NCI-H146 (cell line): ENCODE measurements at regions not wholly inside any gene's neighbourhood (a gene's known extent, or its start where the extent isn't known, plus 50 kb on each side); places are given as distances from the start of the nearest gene placed in this dataset.
"Not testable (repeated sequence)": the region's sequence is repeated elsewhere in the genome, so short reads cannot be mapped to it uniquely, and the experiment has no call there.

ENCODE experiments used
- DNase-seq: peaks from one replicate; lab custom pipeline; 2025; lab: John Stamatoyannopoulos, UW

GRCh38 chr2:53362934-53363333, 404.7 kb upstream of the CHAC2 start:
- no peak for DNase-seq

- DNase-seq: no peak
Observed at GRCh38 chr2:53356291-53356905, 411.2 kb upstream of the CHAC2 start.

DNA sequence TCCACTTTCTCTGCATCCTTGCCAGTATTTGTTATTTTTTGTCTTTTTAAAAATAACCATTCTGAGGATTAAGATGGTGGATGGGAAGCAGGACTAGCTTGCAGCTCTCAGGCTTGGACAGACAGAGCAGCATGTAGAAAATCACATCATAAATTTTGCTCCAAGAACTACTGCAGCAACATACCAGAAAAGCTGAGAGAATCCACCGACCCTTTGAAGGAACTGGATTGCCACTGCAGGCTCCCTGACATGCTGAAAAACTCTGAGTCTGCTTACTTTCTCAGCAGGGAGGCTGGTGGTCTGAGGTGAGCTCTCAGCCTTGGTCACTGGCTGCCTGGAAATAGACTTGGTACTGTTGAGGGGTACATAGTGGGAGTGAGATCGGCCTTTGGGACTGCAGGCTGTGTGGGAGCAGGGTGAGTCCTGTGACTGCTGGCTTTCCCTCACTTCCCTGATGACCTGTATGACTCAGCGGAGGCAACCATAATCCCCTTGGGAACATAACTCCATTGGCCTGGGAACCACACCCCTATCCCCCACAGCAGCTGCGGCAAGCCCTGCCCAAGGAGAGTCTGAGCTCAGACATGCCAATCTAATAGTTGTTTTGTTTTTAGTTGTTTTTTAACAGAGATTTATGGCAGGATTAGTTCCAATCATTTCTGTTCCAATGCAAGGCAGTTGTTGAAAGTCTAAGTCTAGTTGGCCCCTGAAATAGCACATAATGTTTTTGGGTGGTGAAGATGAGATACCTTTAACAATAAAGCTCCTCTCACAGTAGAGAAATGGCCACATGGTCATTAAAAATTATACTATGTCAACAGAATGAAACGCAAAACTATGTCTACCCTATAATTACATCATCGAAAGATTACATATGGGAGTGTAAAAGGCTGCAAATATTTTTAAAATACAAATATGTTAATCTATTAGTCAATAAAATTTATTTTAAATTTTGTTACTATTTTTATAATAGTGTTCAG, 414.2 kb upstream of the CHAC2 start:
- DNase-seq: no peak

GRCh38 chr2:53347269-53347668, 420.3 kb upstream of the CHAC2 start:
- DNase-seq: no peak

- no peak for DNase-seq
Observed at GRCh38 chr2:53342248-53342647, 425.4 kb upstream of the CHAC2 start.

DNA sequence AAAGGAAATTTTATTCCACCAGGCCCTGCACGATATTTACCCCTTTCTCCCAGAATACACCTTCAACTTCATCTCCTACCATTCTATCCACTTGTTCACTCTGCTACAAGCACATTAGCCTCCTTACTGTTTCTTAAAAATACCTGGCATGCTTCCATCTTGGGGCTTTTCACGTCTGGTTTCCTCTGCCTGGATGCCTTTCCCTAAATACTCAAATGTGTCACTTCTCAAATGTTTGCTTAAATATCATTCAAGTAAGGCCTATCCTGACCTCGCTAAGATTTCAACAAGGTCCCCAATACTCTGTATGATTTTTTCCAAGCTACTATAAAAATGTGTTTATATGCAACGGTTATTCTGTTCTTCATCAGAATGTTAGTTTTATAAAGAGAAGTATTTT, 433.0 kb upstream of the CHAC2 start:
- no peak for DNase-seq

DNA sequence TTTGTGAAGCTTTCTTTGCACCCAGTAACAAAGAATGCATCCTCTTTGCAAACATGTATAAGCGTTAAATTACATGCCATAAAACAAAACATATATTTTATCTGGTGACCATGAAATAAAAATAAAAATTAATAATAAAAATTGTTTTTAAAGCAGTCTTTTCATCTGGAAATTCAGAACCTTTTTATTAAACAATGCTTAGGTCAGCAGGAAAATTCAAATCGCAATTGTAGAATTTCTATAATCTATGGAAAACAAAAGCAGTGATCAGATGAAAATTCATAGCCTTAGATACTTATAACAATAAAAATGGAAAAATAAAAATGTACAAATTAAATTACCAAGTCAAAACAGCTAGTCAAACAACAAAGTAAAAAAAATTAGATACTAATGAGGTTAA, 435.9 kb upstream of the CHAC2 start:
- DNase-seq: no peak

GRCh38 chr2:53317861-53318260, 449.7 kb upstream of the CHAC2 start:
- no peak for DNase-seq

- DNase-seq: no peak
Observed at GRCh38 chr2:53315149-53315548, 452.5 kb upstream of the CHAC2 start.

DNA sequence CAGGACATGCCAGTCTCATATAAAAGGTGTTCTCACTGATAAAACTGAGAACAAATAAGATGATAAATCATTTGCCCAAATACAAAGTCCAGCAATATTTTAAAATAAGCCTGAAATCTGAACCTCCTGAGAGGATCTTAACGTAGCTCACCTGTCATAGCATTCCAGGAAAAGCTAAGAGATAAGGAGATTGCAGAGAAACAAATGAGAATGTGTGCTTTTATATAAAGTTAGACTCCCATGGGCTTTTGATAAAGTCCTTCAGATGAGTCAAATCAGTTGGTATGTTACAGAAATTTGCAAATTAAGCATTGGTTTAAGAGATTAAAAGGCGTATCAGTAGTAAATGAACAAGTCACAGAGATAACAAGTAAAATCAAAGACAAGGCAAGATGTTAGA, 452.9 kb upstream of the CHAC2 start:
- no peak for DNase-seq

DNA sequence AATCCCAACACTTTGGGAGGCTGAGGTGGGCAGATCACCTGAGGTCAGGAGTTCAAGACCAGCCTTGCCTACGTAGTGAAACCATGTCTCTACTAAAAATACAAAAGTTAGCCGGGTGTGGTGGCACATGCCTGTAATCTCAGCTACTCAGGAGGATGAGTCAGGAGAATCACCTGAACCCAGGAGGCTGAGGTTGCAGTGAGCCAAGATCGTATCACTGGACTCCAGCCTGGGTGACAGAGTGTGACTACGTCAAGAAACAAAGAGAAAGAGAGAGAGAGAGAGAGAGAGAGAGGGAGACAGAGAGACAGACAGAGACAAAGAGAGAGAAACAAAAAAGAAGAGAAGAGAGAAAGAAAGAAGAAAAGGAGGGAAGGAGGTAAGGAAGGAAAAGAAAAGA, 454.0 kb upstream of the CHAC2 start:
- not testable (repeated sequence) for DNase-seq

DNA sequence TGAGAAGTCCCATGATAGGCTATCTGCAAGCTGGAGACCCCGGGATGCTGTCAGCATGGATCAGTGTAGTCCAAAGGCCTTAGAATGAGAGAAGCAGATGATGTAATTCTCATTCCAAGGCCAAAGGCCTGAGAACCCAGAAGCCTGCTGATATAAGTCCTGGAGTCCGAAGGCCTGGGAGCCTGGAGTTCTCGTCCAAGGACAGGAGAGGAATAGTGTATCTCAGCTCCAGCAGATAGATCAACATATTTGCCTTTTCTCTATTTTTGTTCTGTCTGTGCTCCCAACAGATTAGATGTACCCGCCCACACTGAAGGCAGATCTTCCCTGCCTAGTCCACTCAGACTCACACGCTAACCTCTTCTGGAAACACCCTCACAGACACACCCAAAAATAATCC, 454.9 kb upstream of the CHAC2 start:
- DNase-seq: no peak

GRCh38 chr2:53312181-53312580, 455.4 kb upstream of the CHAC2 start:
- DNase-seq: no peak

GRCh38 chr2:53303012-53303578, 464.5 kb upstream of the CHAC2 start:
- no peak for DNase-seq

- DNase-seq: no peak
Observed at GRCh38 chr2:53302455-53302854, 465.1 kb upstream of the CHAC2 start.

GRCh38 chr2:53289309-53290006, 478.1 kb upstream of the CHAC2 start:
- DNase-seq: no peak

GRCh38 chr2:53286345-53286744, 481.3 kb upstream of the CHAC2 start:
- DNase-seq: no peak

DNA sequence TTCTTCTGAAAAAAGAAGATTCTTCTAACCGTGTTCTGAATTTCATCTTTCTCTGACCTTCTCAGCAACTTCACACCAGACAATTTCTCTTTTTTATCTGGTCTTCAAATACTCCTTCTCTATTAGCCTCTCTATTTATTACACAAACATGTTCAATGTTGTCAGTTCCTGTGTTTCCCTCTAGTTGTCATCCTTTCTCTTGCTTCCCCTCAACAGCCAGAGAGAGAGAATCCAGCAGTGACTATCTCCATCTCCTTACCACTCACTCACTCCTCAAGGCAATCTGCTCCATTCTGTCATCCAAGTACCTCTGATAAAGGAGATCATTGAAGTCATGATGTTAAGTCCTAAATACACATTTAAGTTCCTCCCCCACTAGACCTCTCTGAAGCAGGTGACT, 491.9 kb upstream of the CHAC2 start:
- DNase-seq: no peak

GRCh38 chr2:53268626-53269025, 499.0 kb upstream of the CHAC2 start:
- DNase-seq: no peak

DNA sequence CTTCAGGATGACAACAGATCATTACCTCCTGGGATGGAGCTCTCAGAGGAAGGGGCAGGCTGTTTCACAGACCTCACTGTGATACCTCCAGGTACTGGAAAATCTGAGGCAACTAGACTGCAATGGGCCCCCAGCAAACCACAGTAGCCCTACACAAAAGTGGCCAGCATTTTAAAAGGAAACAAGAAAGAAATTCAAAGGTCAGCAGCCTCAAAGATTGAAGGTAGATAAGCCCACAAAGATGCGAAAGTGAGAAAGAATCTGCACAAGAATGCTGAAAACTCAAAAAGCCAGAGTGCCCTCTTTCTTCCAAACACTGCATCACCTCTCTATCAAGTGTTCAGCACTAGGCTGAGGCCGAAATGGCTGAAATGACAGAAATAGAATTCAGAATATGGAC, 499.5 kb upstream of the CHAC2 start:
- no peak for DNase-seq

DNA sequence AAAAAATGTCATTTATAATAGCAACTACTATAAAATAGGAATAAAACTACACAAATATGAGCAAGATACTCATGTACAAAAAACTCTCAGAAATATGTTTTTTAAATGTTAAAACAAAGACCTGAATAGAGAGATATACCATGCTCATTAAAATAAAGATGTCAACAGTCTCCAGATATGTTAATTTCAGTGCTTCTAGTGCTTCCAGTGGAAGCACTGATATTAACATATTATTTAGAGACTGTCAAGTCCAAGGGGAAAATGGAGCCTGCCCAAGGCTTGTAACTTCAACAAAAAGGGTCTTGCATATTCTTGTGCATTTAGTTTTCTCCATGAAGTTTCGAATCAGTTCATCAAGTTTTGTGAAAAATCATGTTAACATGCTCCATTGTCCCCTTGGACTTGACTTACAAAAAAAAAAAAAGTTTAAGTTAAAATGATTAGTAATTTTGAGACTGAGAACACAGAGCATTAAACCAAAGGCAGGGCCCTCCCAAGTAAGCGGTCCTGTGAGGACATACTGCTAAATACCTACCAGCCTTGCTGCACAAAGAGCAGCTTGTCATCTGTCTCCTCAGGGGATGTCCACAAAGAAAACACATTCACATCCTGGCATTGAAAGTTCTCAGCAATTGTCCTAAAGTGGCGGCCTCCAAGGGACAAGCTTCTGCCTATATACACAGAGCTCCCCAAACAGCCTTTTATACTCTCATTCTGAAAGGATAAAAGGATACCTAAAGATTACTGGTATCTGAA, 501.9 kb upstream of the CHAC2 start:
- no peak for DNase-seq

DNA sequence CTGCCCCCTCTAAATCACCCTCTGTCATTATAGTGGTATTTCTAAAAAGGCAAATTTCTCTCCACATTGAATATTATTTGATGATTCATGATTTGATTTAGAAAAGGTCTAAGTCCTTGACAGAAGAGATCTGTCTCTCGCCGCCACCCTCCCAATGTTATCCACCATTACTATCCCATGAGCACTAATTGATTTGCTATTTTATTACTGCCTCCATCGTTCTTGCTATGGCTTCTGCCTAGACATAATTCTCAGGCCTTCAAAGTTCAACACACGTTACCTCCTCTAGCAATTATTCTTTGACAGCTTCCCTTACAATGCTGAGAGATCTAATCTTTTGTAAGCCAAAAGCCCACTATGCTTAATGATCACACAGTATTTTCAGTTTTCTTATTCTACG, 507.0 kb upstream of the CHAC2 start:
- no peak for DNase-seq
